CD14-positive monocyte (primary cell): ENCODE measurements at regions not wholly inside any gene's neighbourhood (a gene's known extent, or its start where the extent isn't known, plus 50 kb on each side); places are given as distances from the start of the nearest gene placed in this dataset.

Experiments used
- DNase-seq, 3 donors: peaks; one replicate each; pipeline ENCODE4 v3.0.0-alpha.2; 2011 to 2022
- H2AFZ ChIP-seq: 2 replicates; pipeline ENCODE4 v1.6.0; 2012; ENCODE audit warnings: mild to moderate bottlenecking, low read depth, low read length, inconsistent platforms; ENCODE audit not compliant: insufficient read depth, poor library complexity, severe bottlenecking
- H3K27ac ChIP-seq, 2 donors: 1 replicate in 1 of 2; 2 replicates in 1 of 2; pipeline ENCODE4 v1.5.1; 2012 to 2013; ENCODE audit warnings: low read length in 2 of 2, control low read depth in 1 of 2, inconsistent platforms in 1 of 2, low read depth in 1 of 2, mild to moderate bottlenecking in 1 of 2
- H3K27me3 ChIP-seq, 2 donors: one replicate each; pipeline versions ENCODE4 v1.6.0 to v1.6.1; 2011 to 2013; ENCODE audit warnings: low read length in 2 of 2; ENCODE audit not compliant: control insufficient read depth in 2 of 2, insufficient read depth in 2 of 2
- H3K36me3 ChIP-seq, 2 donors: replicated peaks in 1 of 2; 1 replicate in 1 of 2; 2 replicates in 1 of 2; pipeline versions ENCODE4 v1.5.1 to v1.6.1; 2012 to 2013; ENCODE audit warnings: low read length in 2 of 2, control low read depth in 1 of 2, inconsistent platforms in 1 of 2, mild to moderate bottlenecking in 1 of 2; ENCODE audit not compliant: insufficient read depth in 2 of 2, control insufficient read depth in 1 of 2
- H3K4me1 ChIP-seq, 2 donors: 1 replicate in 1 of 2; 2 replicates in 1 of 2; pipeline versions ENCODE4 v1.5.1 to v1.6.1; 2012 to 2013; ENCODE audit warnings: low read length in 2 of 2, control low read depth in 1 of 2, inconsistent platforms in 1 of 2, mild to moderate bottlenecking in 1 of 2, moderate library complexity in 1 of 2; ENCODE audit not compliant: insufficient read depth in 2 of 2, control insufficient read depth in 1 of 2
- H3K4me2 ChIP-seq: replicated peaks from 2 replicates; pipeline ENCODE3; 2012; ENCODE audit warnings: low read length, moderate library complexity, mild to moderate bottlenecking; ENCODE audit not compliant: poor library complexity, severe bottlenecking; ENCODE audit errors: extremely low read depth
- H3K4me3 ChIP-seq, 3 experiments: fragments of 200-600 bp in 1 of 3; sonication (generic) in 1 of 3; replicated peaks in 1 of 3; 1 replicate in 2 of 3; 2 replicates in 1 of 3; pipeline ENCODE4 v1.5.1; 2011 to 2013; ENCODE audit warnings: low read length in 3 of 3, mild to moderate bottlenecking in 3 of 3, control low read depth in 2 of 3, low read depth in 2 of 3, inconsistent platforms in 1 of 3, moderate library complexity in 1 of 3
- H3K79me2 ChIP-seq: 2 replicates; pipeline ENCODE4 v1.6.0; 2012; ENCODE audit warnings: mild to moderate bottlenecking, control low read depth, inconsistent platforms, low read length, moderate library complexity; ENCODE audit not compliant: insufficient read depth
- H3K9ac ChIP-seq: 2 replicates; pipeline ENCODE4 v1.6.0; 2017; ENCODE audit warnings: low read length, mild to moderate bottlenecking; ENCODE audit not compliant: insufficient read depth, poor library complexity, severe bottlenecking
- H3K9me3 ChIP-seq, 2 donors: replicated peaks in 1 of 2; 1 replicate in 1 of 2; 2 replicates in 1 of 2; pipeline versions ENCODE4 v1.5.1 to v1.6.1; 2012 to 2013; ENCODE audit warnings: low read length in 2 of 2, control low read depth in 1 of 2; ENCODE audit not compliant: control insufficient read depth in 1 of 2, insufficient read depth in 1 of 2
- H4K20me1 ChIP-seq: 2 replicates; pipeline ENCODE4 v1.6.0; 2012; ENCODE audit warnings: mild to moderate bottlenecking, low read length, control low read depth, moderate library complexity; ENCODE audit not compliant: insufficient read depth
- H3K27ac Mint-ChIP-seq, 7 donors: one replicate each; pipeline ENCODE4 v1.8.0; 2020; ENCODE audit warnings: mild to moderate bottlenecking in 7 of 7, mixed read lengths in 7 of 7, moderate library complexity in 6 of 7, inconsistent platforms in 2 of 7
- H3K27me3 Mint-ChIP-seq, 3 donors: one replicate each; pipeline ENCODE4 v1.8.0; 2021 to 2022; ENCODE audit warnings: low read depth in 3 of 3, mild to moderate bottlenecking in 3 of 3, mixed read lengths in 3 of 3, moderate library complexity in 3 of 3, inconsistent platforms in 1 of 3
- H3K36me3 Mint-ChIP-seq, 2 donors: one replicate each; pipeline ENCODE4 v1.8.0; 2020; ENCODE audit warnings: mixed read lengths in 2 of 2, inconsistent platforms in 1 of 2, mild to moderate bottlenecking in 1 of 2
- H3K4me1 Mint-ChIP-seq: one replicate; pipeline ENCODE4 v1.8.0; 2020; ENCODE audit warnings: mild to moderate bottlenecking, mixed read lengths
- H3K4me3 Mint-ChIP-seq, 2 donors: one replicate each; pipeline ENCODE4 v1.8.0; 2020; ENCODE audit warnings: mild to moderate bottlenecking in 2 of 2, mixed read lengths in 2 of 2, moderate library complexity in 1 of 2
- H3K9me3 Mint-ChIP-seq, 7 donors: one replicate each; pipeline ENCODE4 v1.8.0; 2020 to 2022; ENCODE audit warnings: mixed read lengths in 7 of 7, mild to moderate bottlenecking in 6 of 7, moderate library complexity in 6 of 7, inconsistent platforms in 2 of 7
- WGBS: methylation state at CpG from one replicate; pipeline ENCODE4 v1.1.5; 2013; ENCODE audit warnings: missing lambda C conversion rate; ENCODE audit not compliant: insufficient coverage; 5-methylcytosine and 5-hydroxymethylcytosine counted together
- intact Hi-C, 2 donors: fragments of 100-400 bp; cut with micrococcal nuclease; formaldehyde crosslinking; loops; one replicate each; pipeline versions ENCODE4 v1.15.0 to v1.15.1; 2023
- TF ChIP-seq, protein P1 (sequence below): fragments of 200-600 bp; IDR thresholded peaks from one replicate; pipeline ENCODE4 v1.8.0; 2022; ENCODE audit warnings: antibody characterized with exemption, mild to moderate bottlenecking

DNA sequence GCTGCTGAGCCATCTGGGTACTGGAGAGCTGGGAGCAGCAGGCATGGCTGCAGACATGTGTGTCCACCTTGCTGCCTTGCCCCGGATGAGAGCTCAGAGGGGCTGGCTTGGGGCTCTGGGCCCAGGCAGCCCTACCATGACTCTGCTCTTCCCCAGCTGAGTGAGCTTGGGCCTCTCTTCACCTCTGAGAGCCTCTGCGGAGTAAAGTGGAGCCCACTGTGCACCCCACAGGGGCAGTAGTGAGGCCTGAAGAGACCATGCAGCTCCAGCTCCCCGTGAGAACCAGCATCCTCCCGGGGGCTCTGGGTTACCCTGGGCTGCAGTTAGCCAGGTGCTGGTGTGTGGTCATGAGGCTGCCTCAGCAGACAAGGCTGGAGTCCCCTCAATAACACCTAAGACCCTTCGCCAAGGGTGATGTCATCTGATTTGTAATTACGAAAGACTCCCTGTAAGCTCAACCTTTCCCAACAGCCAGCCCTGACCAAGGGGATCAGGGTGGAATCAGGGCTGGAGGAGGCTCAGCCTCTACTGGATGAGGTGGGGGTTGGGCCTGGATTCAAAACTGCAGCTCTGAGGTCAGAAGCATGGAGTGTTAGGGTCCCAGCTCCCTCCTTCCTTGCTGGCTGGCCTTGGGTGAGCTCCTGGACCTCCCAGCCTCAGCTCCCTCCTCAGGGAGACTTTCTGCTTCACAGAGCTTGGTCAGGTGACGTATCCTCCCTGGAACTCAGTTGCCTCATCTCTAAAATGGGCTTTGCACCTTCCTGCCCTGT is 308.0 kb downstream of the MATN1 start:
- TF ChIP-seq, protein P1, sequence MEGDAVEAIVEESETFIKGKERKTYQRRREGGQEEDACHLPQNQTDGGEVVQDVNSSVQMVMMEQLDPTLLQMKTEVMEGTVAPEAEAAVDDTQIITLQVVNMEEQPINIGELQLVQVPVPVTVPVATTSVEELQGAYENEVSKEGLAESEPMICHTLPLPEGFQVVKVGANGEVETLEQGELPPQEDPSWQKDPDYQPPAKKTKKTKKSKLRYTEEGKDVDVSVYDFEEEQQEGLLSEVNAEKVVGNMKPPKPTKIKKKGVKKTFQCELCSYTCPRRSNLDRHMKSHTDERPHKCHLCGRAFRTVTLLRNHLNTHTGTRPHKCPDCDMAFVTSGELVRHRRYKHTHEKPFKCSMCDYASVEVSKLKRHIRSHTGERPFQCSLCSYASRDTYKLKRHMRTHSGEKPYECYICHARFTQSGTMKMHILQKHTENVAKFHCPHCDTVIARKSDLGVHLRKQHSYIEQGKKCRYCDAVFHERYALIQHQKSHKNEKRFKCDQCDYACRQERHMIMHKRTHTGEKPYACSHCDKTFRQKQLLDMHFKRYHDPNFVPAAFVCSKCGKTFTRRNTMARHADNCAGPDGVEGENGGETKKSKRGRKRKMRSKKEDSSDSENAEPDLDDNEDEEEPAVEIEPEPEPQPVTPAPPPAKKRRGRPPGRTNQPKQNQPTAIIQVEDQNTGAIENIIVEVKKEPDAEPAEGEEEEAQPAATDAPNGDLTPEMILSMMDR = no peak
- Histone ChIP-seq H4K20me1 (no peaks in the 10 kb centered on the region), H3K79me2 (no peaks in the 10 kb centered on the region), H3K9me3 (no peaks in the 10 kb centered on the region), H3K9ac (no peak overlapping the region), H3K4me3 (no peak overlapping the region), H3K27ac (no peak overlapping the region), H2AFZ (no peak overlapping the region), H3K4me1 (no peaks in the 10 kb centered on the region), H3K36me3 (no peaks in the 10 kb centered on the region), H3K4me2 (no peak overlapping the region), H3K27me3 (no peaks in the 10 kb centered on the region)
- no peaks in the 10 kb centered on the region for H3K4me1 Mint-ChIP-seq
- H3K27me3 Mint-ChIP-seq = peaks cover 1 to 8% (median 3%) of the 10 kb centered on the region in 3 donors
- H3K27ac Mint-ChIP-seq = no peak overlapping the region
- WGBS = 77% methylated on average over 1 of the region's 7 CpGs
- intact Hi-C loops = no loop called here
- no peak overlapping the region for H3K4me3 Mint-ChIP-seq
- H3K36me3 Mint-ChIP-seq = no peaks in the 10 kb centered on the region
- DNase-seq = no peak
- no peaks in the 10 kb centered on the region for H3K9me3 Mint-ChIP-seq

DNA sequence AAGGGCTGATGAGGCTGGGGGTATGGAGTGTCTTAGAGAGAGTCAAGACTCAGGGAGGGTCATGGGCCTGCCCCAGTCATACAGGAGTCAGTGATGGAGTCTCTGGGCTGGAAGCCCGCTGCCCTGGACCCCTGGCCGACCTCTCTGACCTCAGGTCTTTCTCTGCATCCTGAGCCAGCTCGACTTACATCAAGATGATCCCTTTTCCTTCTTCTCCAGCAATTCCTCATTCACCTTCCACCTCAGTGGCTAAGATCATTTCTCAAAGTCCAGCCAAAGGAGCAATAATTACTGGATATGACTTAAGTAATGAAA is 308.6 kb downstream of the MATN1 start:
- Mint-ChIP-seq H3K4me3 (no peak overlapping the region), H3K27ac (no peak overlapping the region)
- DNase-seq = no peak

More for the DNA sequence above, 308.6 kb downstream of the MATN1 start:
- no peaks in the 10 kb centered on the region for H3K4me1 Mint-ChIP-seq
- H3K36me3 Mint-ChIP-seq = no peaks in the 10 kb centered on the region
- TF ChIP-seq, protein P1 = no peak
- no peak overlapping the region for H3K9ac ChIP-seq
- H3K27me3 ChIP-seq = no peaks in the 10 kb centered on the region
- H2AFZ ChIP-seq = no peak overlapping the region
- peaks cover 1 to 8% (median 3%) of the 10 kb centered on the region in 3 donors for H3K27me3 Mint-ChIP-seq
- no peaks in the 10 kb centered on the region for H4K20me1 ChIP-seq
- intact Hi-C loops = no loop called here
- no peaks in the 10 kb centered on the region for H3K79me2 ChIP-seq
- no peaks in the 10 kb centered on the region for H3K36me3 ChIP-seq
- H3K9me3 ChIP-seq = no peaks in the 10 kb centered on the region
- no peak overlapping the region for H3K4me3 ChIP-seq
- WGBS = 69% methylated on average over 2 of the region's 3 CpGs
- no peaks in the 10 kb centered on the region for H3K4me1 ChIP-seq
- H3K27ac ChIP-seq = no peak overlapping the region
- no peaks in the 10 kb centered on the region for H3K9me3 Mint-ChIP-seq
- no peak overlapping the region for H3K4me2 ChIP-seq
